ENCODE measurements at regions not wholly inside any gene's neighbourhood (a gene's known extent, or its start where the extent isn't known, plus 50 kb on each side); places are given as distances from the start of the nearest gene placed in this dataset.

- no peak overlapping the region for H2BK5ac ChIP-seq (ENCODE audit: low read depth, low read length)
- H2AK5ac ChIP-seq (ENCODE audit: low read depth, low read length): no peak overlapping the region
- no peak overlapping the region for H3K18ac ChIP-seq (ENCODE audit: extremely low read depth, low read length)
- no peak overlapping the region for H2AFZ ChIP-seq (ENCODE audit: low read length)
- H3K56ac ChIP-seq (replicated peaks; ENCODE audit: insufficient read length, low read depth, low read length): no peak overlapping the region
- no peaks in the 10 kb centered on the region for H3K23me2 ChIP-seq (ENCODE audit: low read depth, low read length)
- no peak overlapping the region for H4K8ac ChIP-seq (ENCODE audit: extremely low read depth, insufficient read depth, low read length)
- DNase-seq (ENCODE audit: low read depth in 1 of 2, low spot score in 2 of 2) (no peak), FAIRE-seq (no peak)
- no peaks in the 10 kb centered on the region for H3K27me3 ChIP-seq (replicated peaks in 1 of 4; ENCODE audit: control insufficient read depth in 3 of 4, extremely low read depth in 1 of 4, insufficient read depth in 3 of 4, low read length in 3 of 4)
- ChIA-PET POLR2A (ENCODE audit: partially characterized antibody) (no interaction called here), CTCF (ENCODE audit: partially characterized antibody) (interaction anchor here (0.6 to 0.9 kb wide), 2 partner anchors 15 to 190 kb away, joined by 3 read pairs; no protein-coding TSS in a partner anchor)
- no peak overlapping the region for H4K5ac ChIP-seq (ENCODE audit: insufficient read length, low read depth, low read length)
- no peak overlapping the region for H3K9ac ChIP-seq (replicated peaks in 1 of 4; ENCODE audit: extremely low read depth in 1 of 4, low read depth in 3 of 4, low read length in 3 of 4)
- no peak overlapping the region for H4K91ac ChIP-seq (replicated peaks; ENCODE audit: insufficient read length, low read length)
- H3K27ac ChIP-seq (ENCODE audit: low read depth, low read length): no peak overlapping the region
- no peak overlapping the region for H2BK120ac ChIP-seq (replicated peaks; ENCODE audit: low read depth, low read length)
- H3K4ac ChIP-seq (replicated peaks; ENCODE audit: insufficient read length, low read depth, low read length): no peak overlapping the region
- no peak overlapping the region for H3K4me2 ChIP-seq (ENCODE audit: insufficient read depth in 1 of 2, low read depth in 2 of 2, low read length in 2 of 2)
- no peak overlapping the region for H3K23ac ChIP-seq (ENCODE audit: insufficient read length)
- no peaks in the 10 kb centered on the region for H4K20me1 ChIP-seq (replicated peaks in 1 of 2; ENCODE audit: control insufficient read depth in 1 of 2, insufficient read depth in 2 of 2, low read length in 2 of 2)
- no peak overlapping the region for H2BK15ac ChIP-seq (ENCODE audit: low read length)
- no peaks in the 10 kb centered on the region for H3K9me3 ChIP-seq (ENCODE audit: insufficient read depth in 2 of 2, low read depth in 1 of 2, low read length in 1 of 2)
- WGBS, 2 experiments (ENCODE audit: extremely low coverage in 1 of 2, insufficient coverage in 1 of 2, insufficient read length in 1 of 2, insufficient replicate concordance in 2 of 2, low coverage in 1 of 2, low lambda C conversion rate in 2 of 2, missing lambda C conversion rate in 1 of 2): 91% methylated on average over 3 of the region's 3 CpGs; no CpG with 5 or more reads in 1 of the 2 experiments
- no peaks in the 10 kb centered on the region for H3K79me2 ChIP-seq (ENCODE audit: control insufficient read depth in 1 of 2, insufficient read depth in 2 of 2, low read length in 2 of 2)
- no peak overlapping the region for H3K4me3 ChIP-seq (ENCODE audit: extremely low read depth in 1 of 4, insufficient read depth in 2 of 4, low read depth in 3 of 4, low read length in 4 of 4)
- H3K14ac ChIP-seq (ENCODE audit: insufficient read length): no peak overlapping the region
- no peaks in the 10 kb centered on the region for H3K4me1 ChIP-seq (replicated peaks in 1 of 4; ENCODE audit: control insufficient read depth in 3 of 4, insufficient read depth in 4 of 4, low read length in 3 of 4)
- no peak overlapping the region for H2BK20ac ChIP-seq (ENCODE audit: low read length)
- H2BK12ac ChIP-seq (ENCODE audit: low read depth, low read length): no peak overlapping the region
- H3K36me3 ChIP-seq (ENCODE audit: control insufficient read depth in 2 of 4, insufficient read depth in 4 of 4, low read length in 3 of 4): no peaks in the 10 kb centered on the region
- H3K79me1 ChIP-seq (ENCODE audit: low read depth, low read length): no peaks in the 10 kb centered on the region
- TF ChIP-seq E2F6 (IDR thresholded peaks at IDR 0.05) (no peak), BRCA1 (IDR thresholded peaks at IDR 0.05; ENCODE audit: low read depth, low read length) (no peak), ASH2L (IDR thresholded peaks at IDR 0.05; ENCODE audit: low read length) (no peak), CREB1 (IDR thresholded peaks at IDR 0.05) (no peak), USF2 (IDR thresholded peaks at IDR 0.05; ENCODE audit: low read length) (no peak), RFX5 (IDR thresholded peaks at IDR 0.05; ENCODE audit: borderline replicate concordance, low read depth, low read length) (no peak), SIX5 (IDR thresholded peaks at IDR 0.05; ENCODE audit: low read depth, low read length) (no peak), SAP30 (IDR thresholded peaks at IDR 0.05; ENCODE audit: insufficient read depth, insufficient replicate concordance, low read length) (no peak), MAFK (IDR thresholded peaks at IDR 0.05; ENCODE audit: low read depth, low read length) (no peak), KDM4A (IDR thresholded peaks at IDR 0.05; ENCODE audit: low read depth, low read length, severe bottlenecking) (no peak)
Observed at GRCh38 chr7:53904355-53904754, 637.8 kb upstream of the VSTM2A start.

Data from H1 (cell line).